T-helper 2 cell treated with Interferon-gamma antibody and Interleukin-4, amounts not matched to agents 5 μg/mL and 100 μg/mL, for 36 hours (primary cell): ENCODE measurements at regions not wholly inside any gene's neighbourhood (a gene's known extent, or its start where the extent isn't known, plus 50 kb on each side); places are given as distances from the start of the nearest gene placed in this dataset.
"Not testable (repeated sequence)": the region's sequence is repeated elsewhere in the genome, so short reads cannot be mapped to it uniquely, and the experiment has no call there.

Experiments
- DNase-seq: peaks from one replicate; pipeline ENCODE4 v3.0.0; 2021; ENCODE audit warnings: low spot score
- H3K27ac Mint-ChIP-seq: one replicate; pipeline ENCODE4 v1.8.0; 2021; ENCODE audit warnings: mild to moderate bottlenecking, mixed read lengths
- H3K27me3 Mint-ChIP-seq: one replicate; pipeline ENCODE4 v1.8.0; 2021; ENCODE audit warnings: low read depth, mixed read lengths
- H3K36me3 Mint-ChIP-seq: one replicate; pipeline ENCODE4 v1.8.0; 2021; ENCODE audit warnings: low read depth, mixed read lengths
- H3K4me1 Mint-ChIP-seq: one replicate; pipeline ENCODE4 v1.8.0; 2021; ENCODE audit warnings: low read depth, mixed read lengths
- H3K4me3 Mint-ChIP-seq: one replicate; pipeline ENCODE4 v1.8.0; 2022; ENCODE audit warnings: mild to moderate bottlenecking, moderate library complexity, mixed read lengths
- H3K9me3 Mint-ChIP-seq: one replicate; pipeline ENCODE4 v1.8.0; 2021; ENCODE audit warnings: mixed read lengths

- Mint-ChIP-seq H3K4me3 (no peak overlapping the region), H3K4me1 (no peaks in the 10 kb centered on the region), H3K27me3 (no peaks in the 10 kb centered on the region), H3K9me3 (no peaks in the 10 kb centered on the region), H3K36me3 (no peaks in the 10 kb centered on the region), H3K27ac (no peak overlapping the region)
- DNase-seq: no peak
Observed at GRCh38 chr2:146979746-146980145, 865.1 kb upstream of the ACVR2A start.

- H3K4me1 Mint-ChIP-seq: no peaks in the 10 kb centered on the region
Observed at GRCh38 chr2:146978577-146979555, 866.0 kb upstream of the ACVR2A start.

GRCh38 chr2:146970981-146971380 lies 873.8 kb upstream of the ACVR2A start:
- not testable (repeated sequence) for H3K27ac Mint-ChIP-seq, H3K4me3 Mint-ChIP-seq, DNase-seq, H3K27me3 Mint-ChIP-seq, H3K36me3 Mint-ChIP-seq, H3K9me3 Mint-ChIP-seq, H3K4me1 Mint-ChIP-seq

More at GRCh38 chr2:146978577-146979555, 866.0 kb upstream of the ACVR2A start:
- no peak overlapping the region for H3K27ac Mint-ChIP-seq
- no peaks in the 10 kb centered on the region for H3K9me3 Mint-ChIP-seq
- no peak for DNase-seq
- H3K27me3 Mint-ChIP-seq: no peaks in the 10 kb centered on the region
- no peaks in the 10 kb centered on the region for H3K36me3 Mint-ChIP-seq
- no peak overlapping the region for H3K4me3 Mint-ChIP-seq

- not testable (repeated sequence) for H3K36me3 Mint-ChIP-seq, H3K27ac Mint-ChIP-seq, H3K27me3 Mint-ChIP-seq, DNase-seq, H3K4me3 Mint-ChIP-seq, H3K9me3 Mint-ChIP-seq, H3K4me1 Mint-ChIP-seq
Observed at GRCh38 chr2:146969703-146970102, 875.1 kb upstream of the ACVR2A start.

- no peaks in the 10 kb centered on the region for H3K4me1 Mint-ChIP-seq
- no peak overlapping the region for H3K4me3 Mint-ChIP-seq
- peaks cover 4% of the 10 kb centered on the region for H3K9me3 Mint-ChIP-seq
- no peaks in the 10 kb centered on the region for H3K36me3 Mint-ChIP-seq
- H3K27ac Mint-ChIP-seq: no peak overlapping the region
- DNase-seq: no peak
- no peaks in the 10 kb centered on the region for H3K27me3 Mint-ChIP-seq
Observed at GRCh38 chr2:146964494-146964893, 880.3 kb upstream of the ACVR2A start.

- no peaks in the 10 kb centered on the region for H3K27me3 Mint-ChIP-seq
Observed at GRCh38 chr2:146954544-146954943, 890.3 kb upstream of the ACVR2A start.

GRCh38 chr2:146952696-146953095 lies 892.1 kb upstream of the ACVR2A start:
- Mint-ChIP-seq H3K27ac (no peak overlapping the region), H3K4me3 (no peak overlapping the region), H3K9me3 (no peaks in the 10 kb centered on the region), H3K36me3 (no peaks in the 10 kb centered on the region), H3K4me1 (no peaks in the 10 kb centered on the region), H3K27me3 (no peaks in the 10 kb centered on the region)
- DNase-seq: no peak

More at GRCh38 chr2:146954544-146954943, 890.3 kb upstream of the ACVR2A start:
- no peak for DNase-seq
- H3K27ac Mint-ChIP-seq: no peak overlapping the region
- H3K36me3 Mint-ChIP-seq: no peaks in the 10 kb centered on the region
- H3K9me3 Mint-ChIP-seq: no peaks in the 10 kb centered on the region
- H3K4me1 Mint-ChIP-seq: no peaks in the 10 kb centered on the region
- H3K4me3 Mint-ChIP-seq: no peak overlapping the region

GRCh38 chr2:146950911-146951310 lies 893.9 kb upstream of the ACVR2A start:
- Mint-ChIP-seq H3K27ac (no peak overlapping the region), H3K4me3 (no peak overlapping the region), H3K27me3 (no peaks in the 10 kb centered on the region), H3K9me3 (no peaks in the 10 kb centered on the region), H3K4me1 (no peaks in the 10 kb centered on the region), H3K36me3 (no peaks in the 10 kb centered on the region)
- DNase-seq: no peak

- no peak overlapping the region for H3K27ac Mint-ChIP-seq
- H3K4me3 Mint-ChIP-seq: no peak overlapping the region
- H3K9me3 Mint-ChIP-seq: no peaks in the 10 kb centered on the region
- DNase-seq: no peak
- H3K4me1 Mint-ChIP-seq: no peaks in the 10 kb centered on the region
- H3K36me3 Mint-ChIP-seq: no peaks in the 10 kb centered on the region
- no peaks in the 10 kb centered on the region for H3K27me3 Mint-ChIP-seq
Observed at GRCh38 chr2:146950361-146950760, 894.5 kb upstream of the ACVR2A start.

GRCh38 chr2:146949400-146949799 lies 895.4 kb upstream of the ACVR2A start:
- no peaks in the 10 kb centered on the region for H3K36me3 Mint-ChIP-seq
- H3K9me3 Mint-ChIP-seq: no peaks in the 10 kb centered on the region
- H3K4me1 Mint-ChIP-seq: no peaks in the 10 kb centered on the region
- no peak for DNase-seq
- H3K27me3 Mint-ChIP-seq: no peaks in the 10 kb centered on the region
- H3K4me3 Mint-ChIP-seq: no peak overlapping the region
- no peak overlapping the region for H3K27ac Mint-ChIP-seq

- H3K4me3 Mint-ChIP-seq: no peak overlapping the region
- DNase-seq: no peak
- H3K27me3 Mint-ChIP-seq: no peaks in the 10 kb centered on the region
- no peaks in the 10 kb centered on the region for H3K9me3 Mint-ChIP-seq
- no peak overlapping the region for H3K27ac Mint-ChIP-seq
- H3K4me1 Mint-ChIP-seq: no peaks in the 10 kb centered on the region
- H3K36me3 Mint-ChIP-seq: no peaks in the 10 kb centered on the region
Observed at GRCh38 chr2:146944601-146945000, 900.2 kb upstream of the ACVR2A start.

GRCh38 chr2:146939991-146940685 lies 904.7 kb upstream of the ACVR2A start:
- Mint-ChIP-seq H3K4me3 (no peak overlapping the region), H3K27me3 (no peaks in the 10 kb centered on the region), H3K9me3 (no peaks in the 10 kb centered on the region), H3K4me1 (no peaks in the 10 kb centered on the region), H3K36me3 (no peaks in the 10 kb centered on the region), H3K27ac (no peak overlapping the region)
- no peak for DNase-seq

GRCh38 chr2:146934921-146935320 lies 909.9 kb upstream of the ACVR2A start:
- DNase-seq: no peak
- Mint-ChIP-seq H3K36me3 (no peaks in the 10 kb centered on the region), H3K27ac (no peak overlapping the region), H3K9me3 (no peaks in the 10 kb centered on the region), H3K4me1 (no peaks in the 10 kb centered on the region), H3K27me3 (no peaks in the 10 kb centered on the region), H3K4me3 (no peak overlapping the region)

GRCh38 chr2:146931109-146931508 lies 913.7 kb upstream of the ACVR2A start:
- H3K36me3 Mint-ChIP-seq: no peaks in the 10 kb centered on the region
- H3K9me3 Mint-ChIP-seq: no peaks in the 10 kb centered on the region
- no peak for DNase-seq
- no peaks in the 10 kb centered on the region for H3K4me1 Mint-ChIP-seq
- H3K4me3 Mint-ChIP-seq: no peak overlapping the region
- H3K27ac Mint-ChIP-seq: no peak overlapping the region
- no peaks in the 10 kb centered on the region for H3K27me3 Mint-ChIP-seq
